ENCODE measurements at regions not wholly inside any gene's neighbourhood (a gene's known extent, or its start where the extent isn't known, plus 50 kb on each side); places are given as distances from the start of the nearest gene placed in this dataset.

DNA sequence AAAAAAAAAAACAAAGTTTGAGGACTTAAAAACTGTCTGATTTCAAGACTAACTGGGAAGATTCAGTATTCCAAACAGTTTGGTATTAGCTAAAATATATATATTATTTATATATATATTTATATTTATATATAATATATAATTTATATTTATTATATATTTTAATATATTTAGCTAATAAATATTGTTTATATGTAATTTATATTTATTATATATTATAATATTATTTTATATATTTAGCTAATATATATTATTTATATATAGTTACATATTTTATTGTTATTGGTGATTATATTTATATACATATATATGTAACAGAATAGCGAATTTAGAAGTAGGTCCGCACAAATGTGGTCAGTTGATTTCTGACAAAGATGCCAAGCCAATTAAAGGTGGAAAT lies 480.2 kb upstream of the C1orf87 start:
- H3K27me3 ChIP-seq (ENCODE audit: insufficient read depth, low read length), result no peaks in the 10 kb centered on the region; the same call in 1 of the 2 replicates
- intact Hi-C loops (cut with micrococcal nuclease), result no loop called here
- no TSS peak for BruUV-seq (replicated peaks)
- no peaks in the 10 kb centered on the region for H3K9me3 ChIP-seq (ENCODE audit: control insufficient read depth in 1 of 2, insufficient read depth in 1 of 2, low read depth in 1 of 2, low read length in 2 of 2)
- no peak for DNase-seq (ENCODE audit: low read depth, low spot score)
- ChIA-PET POLR2A (interaction anchor here (1.0 kb wide), 1 partner anchor 8 kb away, joined by 4 read pairs; no protein-coding TSS in a partner anchor), RAD21 (ENCODE audit: low non-redundant PET in 1 of 2, low total read pairs in 2 of 2, uncharacterized antibody in 2 of 2, unreplicated experiment in 2 of 2) (no interaction called here), CTCF (no interaction called here)
- no peak overlapping the region for H3K4me3 ChIP-seq (replicated peaks in 1 of 2; ENCODE audit: low read depth in 1 of 2, low read length in 2 of 2)
- H3K4me1 ChIP-seq (ENCODE audit: control insufficient read depth in 1 of 2, insufficient read depth in 2 of 2, low read length in 2 of 2), result no peaks in the 10 kb centered on the region
- no peaks in the 10 kb centered on the region for H3K79me2 ChIP-seq (ENCODE audit: insufficient read depth, low read length)
- no peak overlapping the region for H3K4me2 ChIP-seq (ENCODE audit: low read length)
- H2AFZ ChIP-seq (ENCODE audit: low read depth, low read length, poor library complexity, severe bottlenecking), result no peak overlapping the region
- TF ChIP-seq SRF (IDR thresholded peaks at IDR 0.05; ENCODE audit: low read depth), result no peak
- H3K36me3 ChIP-seq (ENCODE audit: control insufficient read depth in 1 of 2, insufficient read depth in 2 of 2, low read length in 2 of 2), result no peaks in the 10 kb centered on the region; a peak in 1 of 4 replicates
- no peaks in the 10 kb centered on the region for H4K20me1 ChIP-seq (ENCODE audit: insufficient read depth)
- H3K27ac ChIP-seq (ENCODE audit: low read depth, low read length), result no peak overlapping the region
- no peak for ATAC-seq
- no peaks in the 10 kb centered on the region for H3K9me2 ChIP-seq (ENCODE audit: insufficient read depth)
- no peak overlapping the region for H3K9ac ChIP-seq (ENCODE audit: low read length)

DNA sequence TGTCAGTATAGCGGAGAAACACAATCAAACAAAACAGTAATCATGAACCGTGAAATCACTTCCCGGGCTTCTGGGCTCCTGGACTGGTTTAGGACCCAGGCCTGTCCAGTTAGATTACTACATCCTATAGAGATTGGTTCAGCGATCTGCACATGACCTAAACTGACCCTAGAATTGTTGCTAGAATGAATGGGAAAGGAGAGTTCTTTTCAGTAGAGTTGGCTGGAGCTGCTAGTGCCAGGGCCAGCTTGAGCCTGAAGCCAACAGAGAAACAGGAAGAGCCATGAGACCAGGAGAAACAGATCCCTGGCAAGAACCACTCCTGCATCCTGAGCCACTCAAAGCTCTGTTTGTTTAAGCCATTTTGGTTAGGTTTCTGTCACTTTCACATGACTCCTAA lies 474.3 kb upstream of the C1orf87 start:
- Histone ChIP-seq H3K36me3 (ENCODE audit: control insufficient read depth in 1 of 2, insufficient read depth in 2 of 2, low read length in 2 of 2) (no peaks in the 10 kb centered on the region; a peak in 1 of 4 replicates), H3K9ac (ENCODE audit: low read length) (no peak overlapping the region), H3K9me3 (ENCODE audit: control insufficient read depth in 1 of 2, insufficient read depth in 1 of 2, low read depth in 1 of 2, low read length in 2 of 2) (no peaks in the 10 kb centered on the region), H3K4me3 (replicated peaks in 1 of 2; ENCODE audit: low read depth in 1 of 2, low read length in 2 of 2) (no peak overlapping the region), H3K4me2 (ENCODE audit: low read length) (no peak overlapping the region), H4K20me1 (ENCODE audit: insufficient read depth) (no peaks in the 10 kb centered on the region), H3K4me1 (ENCODE audit: control insufficient read depth in 1 of 2, insufficient read depth in 2 of 2, low read length in 2 of 2) (no peaks in the 10 kb centered on the region), H3K9me2 (ENCODE audit: insufficient read depth) (no peaks in the 10 kb centered on the region), H2AFZ (ENCODE audit: low read depth, low read length, poor library complexity, severe bottlenecking) (no peak overlapping the region), H3K27me3 (ENCODE audit: insufficient read depth, low read length) (no peaks in the 10 kb centered on the region), H3K27ac (ENCODE audit: low read depth, low read length) (no peak overlapping the region), H3K79me2 (ENCODE audit: insufficient read depth, low read length) (no peaks in the 10 kb centered on the region)
- intact Hi-C loops (cut with micrococcal nuclease), result no loop called here
- DNase-seq (ENCODE audit: low read depth, low spot score) (no peak), ATAC-seq (no peak)
- ChIA-PET POLR2A (no interaction called here), CTCF (no interaction called here), RAD21 (ENCODE audit: low non-redundant PET in 1 of 2, low total read pairs in 2 of 2, uncharacterized antibody in 2 of 2, unreplicated experiment in 2 of 2) (no interaction called here)
- no TSS peak for BruUV-seq (replicated peaks)
- TF ChIP-seq CBX3 (IDR thresholded peaks at IDR 0.05; ENCODE audit: low read depth) (no peak), ZFX (IDR thresholded peaks at IDR 0.05) (no peak), EZH2phosphoT487 (IDR thresholded peaks at IDR 0.05; ENCODE audit: borderline replicate concordance) (no peak), RAD21 (IDR thresholded peaks at IDR 0.05; ENCODE audit: low read depth) (no peak), ZNF274 (IDR thresholded peaks at IDR 0.05; ENCODE audit: low read depth, low read length) (no peak), FOSL1 (IDR thresholded peaks at IDR 0.05; ENCODE audit: low read depth) (no peak), POLR2AphosphoS5 (IDR thresholded peaks at IDR 0.05; ENCODE audit: low read depth, low read length) (no peak), CEBPB (IDR thresholded peaks at IDR 0.05; ENCODE audit: low read depth) (no peak), EZH2 (IDR thresholded peaks at IDR 0.05) (no peak), ELF1 (IDR thresholded peaks at IDR 0.05; ENCODE audit: borderline replicate concordance, low read depth) (no peak), POLR2A (IDR thresholded peaks at IDR 0.05; ENCODE audit: borderline replicate concordance, extremely low read depth, insufficient read depth, insufficient read length) (no peak), SRF (IDR thresholded peaks at IDR 0.05; ENCODE audit: low read depth) (no peak)
- TF ChIP-seq, protein P1, sequence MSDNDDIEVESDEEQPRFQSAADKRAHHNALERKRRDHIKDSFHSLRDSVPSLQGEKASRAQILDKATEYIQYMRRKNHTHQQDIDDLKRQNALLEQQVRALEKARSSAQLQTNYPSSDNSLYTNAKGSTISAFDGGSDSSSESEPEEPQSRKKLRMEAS (IDR thresholded peaks at IDR 0.05), result no peak
- TF ChIP-seq, protein P2, sequence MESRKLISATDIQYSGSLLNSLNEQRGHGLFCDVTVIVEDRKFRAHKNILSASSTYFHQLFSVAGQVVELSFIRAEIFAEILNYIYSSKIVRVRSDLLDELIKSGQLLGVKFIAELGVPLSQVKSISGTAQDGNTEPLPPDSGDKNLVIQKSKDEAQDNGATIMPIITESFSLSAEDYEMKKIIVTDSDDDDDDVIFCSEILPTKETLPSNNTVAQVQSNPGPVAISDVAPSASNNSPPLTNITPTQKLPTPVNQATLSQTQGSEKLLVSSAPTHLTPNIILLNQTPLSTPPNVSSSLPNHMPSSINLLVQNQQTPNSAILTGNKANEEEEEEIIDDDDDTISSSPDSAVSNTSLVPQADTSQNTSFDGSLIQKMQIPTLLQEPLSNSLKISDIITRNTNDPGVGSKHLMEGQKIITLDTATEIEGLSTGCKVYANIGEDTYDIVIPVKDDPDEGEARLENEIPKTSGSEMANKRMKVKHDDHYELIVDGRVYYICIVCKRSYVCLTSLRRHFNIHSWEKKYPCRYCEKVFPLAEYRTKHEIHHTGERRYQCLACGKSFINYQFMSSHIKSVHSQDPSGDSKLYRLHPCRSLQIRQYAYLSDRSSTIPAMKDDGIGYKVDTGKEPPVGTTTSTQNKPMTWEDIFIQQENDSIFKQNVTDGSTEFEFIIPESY (IDR thresholded peaks at IDR 0.05; ENCODE audit: extremely low read depth, insufficient replicate concordance, low read length), result no peak
- TF ChIP-seq, protein P3, sequence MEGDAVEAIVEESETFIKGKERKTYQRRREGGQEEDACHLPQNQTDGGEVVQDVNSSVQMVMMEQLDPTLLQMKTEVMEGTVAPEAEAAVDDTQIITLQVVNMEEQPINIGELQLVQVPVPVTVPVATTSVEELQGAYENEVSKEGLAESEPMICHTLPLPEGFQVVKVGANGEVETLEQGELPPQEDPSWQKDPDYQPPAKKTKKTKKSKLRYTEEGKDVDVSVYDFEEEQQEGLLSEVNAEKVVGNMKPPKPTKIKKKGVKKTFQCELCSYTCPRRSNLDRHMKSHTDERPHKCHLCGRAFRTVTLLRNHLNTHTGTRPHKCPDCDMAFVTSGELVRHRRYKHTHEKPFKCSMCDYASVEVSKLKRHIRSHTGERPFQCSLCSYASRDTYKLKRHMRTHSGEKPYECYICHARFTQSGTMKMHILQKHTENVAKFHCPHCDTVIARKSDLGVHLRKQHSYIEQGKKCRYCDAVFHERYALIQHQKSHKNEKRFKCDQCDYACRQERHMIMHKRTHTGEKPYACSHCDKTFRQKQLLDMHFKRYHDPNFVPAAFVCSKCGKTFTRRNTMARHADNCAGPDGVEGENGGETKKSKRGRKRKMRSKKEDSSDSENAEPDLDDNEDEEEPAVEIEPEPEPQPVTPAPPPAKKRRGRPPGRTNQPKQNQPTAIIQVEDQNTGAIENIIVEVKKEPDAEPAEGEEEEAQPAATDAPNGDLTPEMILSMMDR (IDR thresholded peaks at IDR 0.05 in 2 of 3, conservative IDR thresholded peaks at IDR 0.05 in 1 of 3; ENCODE audit: borderline replicate concordance in 1 of 3, insufficient read depth in 1 of 3, low read depth in 2 of 3, low read length in 2 of 3), result no peak

Measured in HCT116 (cell line).